Tibial artery (tissue), 4 donors: ENCODE measurements at regions not wholly inside any gene's neighbourhood (a gene's known extent, or its start where the extent isn't known, plus 50 kb on each side); places are given as distances from the start of the nearest gene placed in this dataset.

Experiments used
- DNase-seq, 2 donors: peaks; one replicate each; pipeline ENCODE4 v3.0.0-alpha.2; 2019
- H3K27ac ChIP-seq, 2 donors: fragments of 200-600 bp; sonication (generic) in 1 of 2; 1 replicate in 1 of 2; 2 replicates in 1 of 2; pipeline ENCODE4 v1.5.1; 2018 to 2019; ENCODE audit warnings: mild to moderate bottlenecking in 1 of 2
- H3K27me3 ChIP-seq, 2 donors: fragments of 200-600 bp; sonication (generic) in 1 of 2; one replicate each; pipeline versions ENCODE4 v1.5.1 to v1.6.0; 2016 to 2019
- H3K36me3 ChIP-seq, 3 donors: fragments of 200-600 bp; sonication (generic) in 2 of 3; one replicate each; pipeline ENCODE4 v1.5.1; 2016 to 2019; ENCODE audit warnings: mild to moderate bottlenecking in 2 of 3
- H3K4me1 ChIP-seq, 4 donors: fragments of 200-600 bp; sonication (generic) in 2 of 4; 1 replicate in 3 of 4; 2 replicates in 1 of 4; pipeline ENCODE4 v1.5.1; 2016 to 2019
- H3K4me3 ChIP-seq, 2 donors: fragments of 200-600 bp; sonication (generic) in 1 of 2; 1 replicate in 1 of 2; 2 replicates in 1 of 2; pipeline ENCODE4 v1.5.1; 2018 to 2019; ENCODE audit warnings: mild to moderate bottlenecking in 2 of 2
- H3K9me3 ChIP-seq, 3 donors: fragments of 200-600 bp; sonication (generic) in 1 of 3; one replicate each; pipeline ENCODE4 v1.5.1; 2016 to 2019
- intact Hi-C: fragments of 100-400 bp; cut with DNase I; formaldehyde crosslinking; loops from one replicate; pipeline ENCODE4 v1.15.0; 2023; ENCODE audit warnings: low total_unique reads
- TF ChIP-seq, protein P1 (sequence below), 2 experiments: fragments of 200-600 bp in 1 of 2; fragments of 450-650 bp in 1 of 2; IDR thresholded peaks; one replicate each; pipeline ENCODE4 v1.5.1; 2017 to 2019; ENCODE audit warnings: antibody characterized with exemption in 2 of 2, mild to moderate bottlenecking in 1 of 2, moderate library complexity in 1 of 2

GRCh38 chr6:105510746-105511145, 107.9 kb upstream of the PREP start:
- no peak for DNase-seq
- TF ChIP-seq, protein P1, sequence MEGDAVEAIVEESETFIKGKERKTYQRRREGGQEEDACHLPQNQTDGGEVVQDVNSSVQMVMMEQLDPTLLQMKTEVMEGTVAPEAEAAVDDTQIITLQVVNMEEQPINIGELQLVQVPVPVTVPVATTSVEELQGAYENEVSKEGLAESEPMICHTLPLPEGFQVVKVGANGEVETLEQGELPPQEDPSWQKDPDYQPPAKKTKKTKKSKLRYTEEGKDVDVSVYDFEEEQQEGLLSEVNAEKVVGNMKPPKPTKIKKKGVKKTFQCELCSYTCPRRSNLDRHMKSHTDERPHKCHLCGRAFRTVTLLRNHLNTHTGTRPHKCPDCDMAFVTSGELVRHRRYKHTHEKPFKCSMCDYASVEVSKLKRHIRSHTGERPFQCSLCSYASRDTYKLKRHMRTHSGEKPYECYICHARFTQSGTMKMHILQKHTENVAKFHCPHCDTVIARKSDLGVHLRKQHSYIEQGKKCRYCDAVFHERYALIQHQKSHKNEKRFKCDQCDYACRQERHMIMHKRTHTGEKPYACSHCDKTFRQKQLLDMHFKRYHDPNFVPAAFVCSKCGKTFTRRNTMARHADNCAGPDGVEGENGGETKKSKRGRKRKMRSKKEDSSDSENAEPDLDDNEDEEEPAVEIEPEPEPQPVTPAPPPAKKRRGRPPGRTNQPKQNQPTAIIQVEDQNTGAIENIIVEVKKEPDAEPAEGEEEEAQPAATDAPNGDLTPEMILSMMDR (IDR thresholded peaks at IDR 0.05), result no peak
- Histone ChIP-seq H3K27me3 (peaks cover 0 to 1% of the 10 kb centered on the region in 2 donors), H3K4me1 (no peaks in the 10 kb centered on the region), H3K36me3 (no peaks in the 10 kb centered on the region), H3K9me3 (no peaks in the 10 kb centered on the region), H3K4me3 (no peak overlapping the region), H3K27ac (no peak overlapping the region)
- intact Hi-C loops, result no loop called here

DNA sequence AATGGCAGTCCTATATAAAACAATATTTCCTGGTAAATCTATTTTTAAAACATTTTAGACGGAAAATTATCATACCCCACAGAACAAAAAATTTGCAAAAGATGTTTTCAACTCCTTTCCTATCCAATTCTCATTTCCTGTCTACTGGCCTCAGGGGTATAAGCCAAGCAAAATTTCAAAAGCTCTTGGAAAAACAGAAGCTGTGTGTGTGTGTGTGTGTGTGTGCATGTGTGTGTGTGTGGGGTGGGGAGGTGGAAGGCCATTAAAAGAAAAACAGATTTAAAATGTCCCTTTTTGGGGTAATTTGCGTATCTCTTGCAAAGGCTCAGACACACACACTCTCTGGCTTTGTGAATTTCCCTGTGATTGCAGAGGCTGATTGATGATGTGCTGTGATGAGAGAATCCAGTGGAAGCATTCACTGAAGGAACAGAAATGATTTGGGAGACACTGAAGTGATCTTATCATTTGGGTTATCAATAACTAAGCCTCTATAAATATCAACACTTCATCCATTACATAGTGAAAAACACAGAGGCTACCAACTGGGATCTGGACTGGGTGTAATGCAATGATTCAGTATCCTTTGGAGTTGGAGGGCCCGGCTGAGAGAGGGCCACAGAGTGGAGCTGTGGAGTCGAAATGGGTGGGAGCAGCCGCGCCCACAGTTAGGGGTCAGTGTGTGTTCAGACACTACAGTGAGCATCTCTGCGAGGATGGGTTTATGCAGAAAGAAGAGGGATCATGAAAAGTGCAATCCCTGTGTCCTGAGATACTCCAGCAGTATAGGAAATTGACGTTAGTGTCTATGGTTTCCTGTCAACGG, 106.8 kb upstream of the PREP start:
- Histone ChIP-seq H3K27ac (no peak overlapping the region), H3K36me3 (no peaks in the 10 kb centered on the region), H3K9me3 (no peaks in the 10 kb centered on the region), H3K4me3 (no peak overlapping the region), H3K4me1 (no peaks in the 10 kb centered on the region), H3K27me3 (no peaks in the 10 kb centered on the region)
- intact Hi-C loops, result no loop called here
- DNase-seq, result no peak
- TF ChIP-seq, protein P1 (IDR thresholded peaks at IDR 0.05), result no peak

- TF ChIP-seq, protein P1 (IDR thresholded peaks at IDR 0.05), result no peak
- Histone ChIP-seq H3K36me3 (no peaks in the 10 kb centered on the region), H3K4me3 (no peak overlapping the region), H3K27ac (no peak overlapping the region), H3K9me3 (no peaks in the 10 kb centered on the region), H3K4me1 (no peaks in the 10 kb centered on the region), H3K27me3 (no peaks in the 10 kb centered on the region)
- intact Hi-C loops, result no loop called here
- DNase-seq, result no peak
These were observed 104.9 kb upstream of the PREP start for GRCh38 chr6:105507811-105508210.

DNA sequence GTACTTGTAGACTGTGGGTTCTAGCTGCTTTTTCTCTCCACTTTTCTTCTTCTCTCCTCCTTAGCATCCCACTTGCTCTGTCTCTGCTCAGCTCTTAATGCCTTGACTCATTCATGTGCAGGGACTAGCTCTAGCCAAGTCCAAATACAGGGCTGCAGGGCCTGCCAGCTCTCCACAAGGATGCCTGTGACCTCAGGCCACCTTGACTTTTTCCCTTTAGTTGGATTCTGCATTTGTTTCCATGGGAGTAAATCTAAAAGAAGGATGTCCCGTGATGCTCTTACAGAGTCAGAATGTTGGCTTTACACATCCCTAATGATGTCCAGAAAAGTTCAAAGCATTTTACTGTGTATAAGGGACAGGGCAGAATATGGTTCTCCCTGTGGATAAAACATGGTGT, 101.8 kb upstream of the PREP start:
- Histone ChIP-seq H3K27ac (no peak overlapping the region), H3K36me3 (no peaks in the 10 kb centered on the region), H3K9me3 (no peaks in the 10 kb centered on the region), H3K27me3 (no peaks in the 10 kb centered on the region), H3K4me1 (no peaks in the 10 kb centered on the region), H3K4me3 (no peak overlapping the region)
- TF ChIP-seq, protein P1 (IDR thresholded peaks at IDR 0.05), result no peak
- intact Hi-C loops, result no loop called here
- no peak for DNase-seq

GRCh38 chr6:105503641-105504040, 100.8 kb upstream of the PREP start:
- Histone ChIP-seq H3K36me3 (no peaks in the 10 kb centered on the region), H3K4me1 (no peaks in the 10 kb centered on the region), H3K4me3 (no peak overlapping the region), H3K27ac (no peak overlapping the region), H3K9me3 (no peaks in the 10 kb centered on the region), H3K27me3 (no peaks in the 10 kb centered on the region)
- no peak for DNase-seq
- TF ChIP-seq, protein P1 (IDR thresholded peaks at IDR 0.05), result no peak
- intact Hi-C loops, result no loop called here
